SK-N-SH (cell line): ENCODE measurements at regions not wholly inside any gene's neighbourhood (a gene's known extent, or its start where the extent isn't known, plus 50 kb on each side); places are given as distances from the start of the nearest gene placed in this dataset.
A peak's percentile ranks its signal among the peaks of the same experiment; 100 is the strongest.

Source experiments
- CTCF ChIA-PET: fragments of 300-600, 350-600 bp; formaldehyde crosslinking; extraction: SDS; loops from one replicate; lab custom pipeline; 2021; lab: Yijun Ruan, JAX
- POLR2A ChIA-PET: fragments of 350-600 bp; sonication (Branson Sonifier 250); formaldehyde crosslinking; extraction: SDS; loops from one replicate; lab custom pipeline; 2020; ENCODE audit warnings: antibody characterized with exemption, inconsistent platforms; lab: Yijun Ruan, JAX
- DNase-seq: peaks from one replicate; pipeline ENCODE4 v3.0.0; 2012
- H2AFZ ChIP-seq: fragments of 200-600 bp; sonication (generic); 2 replicates; pipeline ENCODE4 v1.8.1; 2016; ENCODE audit warnings: antibody characterized with exemption, mild to moderate bottlenecking, low read depth
- H3F3A ChIP-seq: fragments of 200-600 bp; sonication (generic); replicated peaks from 2 replicates; pipeline ENCODE3; 2016; ENCODE audit warnings: antibody characterized with exemption, mild to moderate bottlenecking; ENCODE audit not compliant: insufficient read depth
- H3K27ac ChIP-seq, 2 experiments: fragments of 200-500 bp in 1 of 2; fragments of 200-600 bp in 1 of 2; sonication (Bioruptor generic) in 1 of 2; sonication (generic), shearing (Covaris generic) in 1 of 2; 2 replicates each; pipeline versions ENCODE4 v1.5.1 to v1.6.1; 2014 to 2016; ENCODE audit warnings: low read depth in 2 of 2, inconsistent platforms in 1 of 2, low read length in 1 of 2, mild to moderate bottlenecking in 1 of 2, mixed read lengths in 1 of 2
- H3K27me3 ChIP-seq: fragments of 200-600 bp; sonication (generic), shearing (Covaris generic); 2 replicates; pipeline ENCODE4 v1.6.1; 2016; ENCODE audit warnings: mixed run types; ENCODE audit not compliant: insufficient read depth
- H3K36me3 ChIP-seq, 2 experiments: fragments of 200-500 bp in 1 of 2; fragments of 200-600 bp in 1 of 2; sonication (Bioruptor generic) in 1 of 2; sonication (generic) in 1 of 2; replicated peaks in 1 of 2; 2 replicates each; pipeline versions ENCODE3 to v1.5.1; 2014 to 2016; ENCODE audit warnings: low read length in 1 of 2, mild to moderate bottlenecking in 1 of 2; ENCODE audit not compliant: insufficient read depth in 2 of 2, control insufficient read depth in 1 of 2
- H3K4me1 ChIP-seq, 2 experiments: fragments of 200-500 bp in 1 of 2; fragments of 200-600 bp in 1 of 2; sonication (Bioruptor generic) in 1 of 2; sonication (generic), shearing (Covaris generic) in 1 of 2; 2 replicates each; pipeline versions ENCODE4 v1.5.1 to v1.6.1; 2014 to 2016; ENCODE audit warnings: low read depth in 1 of 2, low read length in 1 of 2, mixed run types in 1 of 2; ENCODE audit not compliant: insufficient read depth in 2 of 2, control insufficient read depth in 1 of 2
- H3K4me2 ChIP-seq: fragments of 200-600 bp; sonication (generic), shearing (Covaris generic); 2 replicates; pipeline ENCODE4 v1.6.1; 2017; ENCODE audit warnings: mixed run types
- H3K4me3 ChIP-seq, 2 experiments: fragments of 200-500 bp in 1 of 2; fragments of 200-600 bp in 1 of 2; sonication (Bioruptor generic) in 1 of 2; sonication (generic), shearing (Covaris generic) in 1 of 2; 2 replicates each; pipeline versions ENCODE4 v1.5.1 to v1.8.1; 2014 to 2016; ENCODE audit warnings: low read depth in 2 of 2, inconsistent platforms in 1 of 2, low read length in 1 of 2, mild to moderate bottlenecking in 1 of 2, mixed read lengths in 1 of 2, moderate library complexity in 1 of 2
- H3K79me2 ChIP-seq: fragments of 200-600 bp; sonication (generic); 2 replicates; pipeline ENCODE4 v1.8.1; 2017; ENCODE audit warnings: mild to moderate bottlenecking; ENCODE audit not compliant: insufficient read depth
- H3K9ac ChIP-seq: fragments of 200-600 bp; sonication (generic); 2 replicates; pipeline ENCODE4 v1.6.1; 2017; ENCODE audit warnings: mixed run types
- H3K9me2 ChIP-seq: fragments of 200-600 bp; sonication (generic); 2 replicates; pipeline ENCODE4 v1.6.1; 2017; ENCODE audit warnings: mixed run types
- H3K9me3 ChIP-seq: fragments of 200-600 bp; sonication (generic); 2 replicates; pipeline ENCODE4 v1.6.1; 2017; ENCODE audit warnings: mixed run types, mild to moderate bottlenecking, moderate library complexity
- H4K20me1 ChIP-seq: fragments of 200-600 bp; sonication (generic); 2 replicates; pipeline ENCODE4 v1.6.1; 2017; ENCODE audit warnings: mild to moderate bottlenecking, mixed run types; ENCODE audit not compliant: insufficient read depth
- EP300 ChIP-seq, 2 experiments: IDR thresholded peaks; 2 replicates each; pipeline versions ENCODE4 v1.4.0 to v1.6.1; 2012; ENCODE audit warnings: borderline replicate concordance in 1 of 2, low read depth in 1 of 2, low read length in 1 of 2
- EZH2phosphoT487 ChIP-seq: fragments of 200-600 bp; sonication (generic); IDR thresholded peaks from 2 replicates; pipeline ENCODE4 v1.6.1; 2017; ENCODE audit warnings: low read depth, mixed run types, mild to moderate bottlenecking, antibody characterized with exemption, moderate library complexity, borderline replicate concordance
- FOXJ3 ChIP-seq: sonication (generic); formaldehyde crosslinking; IDR thresholded peaks from 2 replicates; pipeline ENCODE4 v1.5.1; 2020; ENCODE audit warnings: mild to moderate bottlenecking, missing genetic modification reagents
- FOXM1 ChIP-seq: IDR thresholded peaks from 2 replicates; pipeline ENCODE4 v1.4.0; 2012; ENCODE audit warnings: low read depth, mild to moderate bottlenecking
- GATA2 ChIP-seq: sonication (generic); formaldehyde crosslinking; IDR thresholded peaks from 2 replicates; pipeline ENCODE4 v1.5.0; 2020; ENCODE audit warnings: mild to moderate bottlenecking, missing genetic modification reagents
- JUND ChIP-seq: IDR thresholded peaks from 2 replicates; pipeline ENCODE4 v1.4.0; 2012
- NFIC ChIP-seq: IDR thresholded peaks from 2 replicates; pipeline ENCODE4 v1.4.0; 2012; ENCODE audit warnings: borderline replicate concordance
- NRF1 ChIP-seq: IDR thresholded peaks from 2 replicates; pipeline ENCODE4 v1.6.1; 2012; ENCODE audit warnings: low read depth, mild to moderate bottlenecking, low read length
- RXRA ChIP-seq: IDR thresholded peaks from 2 replicates; pipeline ENCODE4 v1.4.0; 2012; ENCODE audit warnings: low read depth, mild to moderate bottlenecking, borderline replicate concordance
- TAF1 ChIP-seq: IDR thresholded peaks from 2 replicates; pipeline ENCODE4 v1.6.1; 2012; ENCODE audit warnings: low read depth, mild to moderate bottlenecking, low read length, moderate library complexity, borderline replicate concordance
- TCF12 ChIP-seq: IDR thresholded peaks from 2 replicates; pipeline ENCODE4 v1.4.0; 2012
- WGBS: methylation state at CpG from one replicate; pipeline ENCODE4 v1.1.6; 2017; ENCODE audit warnings: low lambda C conversion rate; 5-methylcytosine and 5-hydroxymethylcytosine counted together
- TF ChIP-seq, protein P1 (sequence below): fragments of 200-600 bp; sonication (generic); IDR thresholded peaks from 2 replicates; pipeline ENCODE4 v1.6.1; 2017; ENCODE audit warnings: antibody characterized with exemption, mild to moderate bottlenecking, moderate library complexity
- TF ChIP-seq, protein P2 (sequence below): IDR thresholded peaks from 2 replicates; pipeline ENCODE4; 2012

DNA sequence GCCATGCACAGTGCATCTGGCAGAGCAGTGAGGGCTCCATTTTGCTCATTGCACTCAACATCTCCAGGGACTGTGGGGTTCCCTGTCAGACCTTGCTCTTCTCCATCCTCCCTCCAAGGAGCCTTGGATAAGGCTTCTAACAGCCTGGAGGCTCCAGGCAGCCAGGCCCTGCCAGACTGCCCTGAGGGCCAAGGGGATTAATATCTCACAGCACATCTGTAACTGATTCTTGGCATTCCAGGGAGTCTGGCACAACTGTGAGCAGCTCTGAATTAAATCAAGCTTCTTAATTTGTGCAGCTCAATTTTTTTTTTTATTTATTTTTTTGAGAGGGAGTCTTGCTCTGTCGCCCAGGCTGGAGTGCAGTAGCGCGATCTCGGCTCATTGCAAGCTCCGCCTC lies 224.5 kb upstream of the PGRMC2 start:
- CTCF ChIA-PET: no interaction called here
- DNase-seq: no peak
- H2AFZ ChIP-seq: no peak overlapping the region

DNA sequence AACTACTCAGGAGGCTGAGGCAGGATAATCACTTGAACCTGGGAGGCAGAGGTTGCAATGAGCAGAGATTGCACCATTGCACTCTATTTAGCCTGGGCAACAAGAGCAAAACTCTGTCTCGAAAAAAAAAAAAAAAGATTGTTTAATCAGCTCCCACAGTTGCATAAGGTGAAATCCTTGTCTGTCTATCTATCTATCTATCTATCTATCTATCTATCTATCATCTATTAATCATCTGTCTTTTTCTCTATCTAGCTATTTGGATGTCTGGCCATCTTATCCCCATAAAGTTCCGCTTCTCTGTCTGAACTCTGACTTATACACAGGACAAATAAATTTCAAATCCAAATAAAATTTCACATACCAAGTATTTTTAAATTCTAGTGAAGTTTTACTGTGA lies 223.2 kb upstream of the PGRMC2 start:
- CTCF ChIA-PET: no interaction called here
- no peaks in the 10 kb centered on the region for H3K79me2 ChIP-seq
- H3K9me2 ChIP-seq: no peaks in the 10 kb centered on the region
- TF ChIP-seq, protein P1, sequence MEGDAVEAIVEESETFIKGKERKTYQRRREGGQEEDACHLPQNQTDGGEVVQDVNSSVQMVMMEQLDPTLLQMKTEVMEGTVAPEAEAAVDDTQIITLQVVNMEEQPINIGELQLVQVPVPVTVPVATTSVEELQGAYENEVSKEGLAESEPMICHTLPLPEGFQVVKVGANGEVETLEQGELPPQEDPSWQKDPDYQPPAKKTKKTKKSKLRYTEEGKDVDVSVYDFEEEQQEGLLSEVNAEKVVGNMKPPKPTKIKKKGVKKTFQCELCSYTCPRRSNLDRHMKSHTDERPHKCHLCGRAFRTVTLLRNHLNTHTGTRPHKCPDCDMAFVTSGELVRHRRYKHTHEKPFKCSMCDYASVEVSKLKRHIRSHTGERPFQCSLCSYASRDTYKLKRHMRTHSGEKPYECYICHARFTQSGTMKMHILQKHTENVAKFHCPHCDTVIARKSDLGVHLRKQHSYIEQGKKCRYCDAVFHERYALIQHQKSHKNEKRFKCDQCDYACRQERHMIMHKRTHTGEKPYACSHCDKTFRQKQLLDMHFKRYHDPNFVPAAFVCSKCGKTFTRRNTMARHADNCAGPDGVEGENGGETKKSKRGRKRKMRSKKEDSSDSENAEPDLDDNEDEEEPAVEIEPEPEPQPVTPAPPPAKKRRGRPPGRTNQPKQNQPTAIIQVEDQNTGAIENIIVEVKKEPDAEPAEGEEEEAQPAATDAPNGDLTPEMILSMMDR: no peak
- no peak for TF ChIP-seq FOXJ3 (CRISPR knock-in tag)
- H4K20me1 ChIP-seq: no peaks in the 10 kb centered on the region
- DNase-seq: no peak
- H3K27me3 ChIP-seq: no peaks in the 10 kb centered on the region
- H3K36me3 ChIP-seq: no peaks in the 10 kb centered on the region
- H3K27ac ChIP-seq: no peak overlapping the region
- H3F3A ChIP-seq: peaks cover 3% of the 10 kb centered on the region
- H3K9me3 ChIP-seq: peaks cover 5% of the 10 kb centered on the region; the same call in 1 of the 2 replicates
- 65% methylated on average over 2 of the region's 2 CpGs for WGBS
- no peak overlapping the region for H2AFZ ChIP-seq
- POLR2A ChIA-PET: no interaction called here
- H3K4me3 ChIP-seq: no peak overlapping the region
- no peak overlapping the region for H3K4me2 ChIP-seq
- no peak overlapping the region for H3K9ac ChIP-seq
- H3K4me1 ChIP-seq: peaks cover 0 to 4% of the 10 kb centered on the region in 2 experiments; a peak in 1 of 4 replicates

More for the DNA sequence above, 224.5 kb upstream of the PGRMC2 start:
- Histone ChIP-seq H3K79me2 (no peaks in the 10 kb centered on the region), H3K9me3 (peaks cover 5% of the 10 kb centered on the region; the same call in 1 of the 2 replicates), H3K36me3 (no peaks in the 10 kb centered on the region), H3K27me3 (no peaks in the 10 kb centered on the region), H3K9ac (no peak overlapping the region), H4K20me1 (no peaks in the 10 kb centered on the region), H3F3A (peaks cover 2% of the 10 kb centered on the region), H3K4me2 (no peak overlapping the region), H3K4me3 (no peak overlapping the region), H3K27ac (peak overlapping the region in 1 of 2 experiments; percentile 47; a peak in 1 of 4 replicates), H3K9me2 (no peaks in the 10 kb centered on the region), H3K4me1 (peaks cover 10 to 12% of the 10 kb centered on the region in 2 experiments; a peak in 3 of 4 replicates)
- WGBS: 96% methylated on average over 5 of the region's 5 CpGs
- POLR2A ChIA-PET: interaction anchor here (0.5 kb wide), 1 partner anchor 637 kb away, joined by 5 read pairs; no protein-coding TSS in a partner anchor
- TF ChIP-seq RXRA: no peak
- TF ChIP-seq GATA2 (CRISPR knock-in tag): no peak
- peak; percentile 47; the same call in 1 of the 2 replicates for TF ChIP-seq TCF12
- TF ChIP-seq TAF1: no peak

DNA sequence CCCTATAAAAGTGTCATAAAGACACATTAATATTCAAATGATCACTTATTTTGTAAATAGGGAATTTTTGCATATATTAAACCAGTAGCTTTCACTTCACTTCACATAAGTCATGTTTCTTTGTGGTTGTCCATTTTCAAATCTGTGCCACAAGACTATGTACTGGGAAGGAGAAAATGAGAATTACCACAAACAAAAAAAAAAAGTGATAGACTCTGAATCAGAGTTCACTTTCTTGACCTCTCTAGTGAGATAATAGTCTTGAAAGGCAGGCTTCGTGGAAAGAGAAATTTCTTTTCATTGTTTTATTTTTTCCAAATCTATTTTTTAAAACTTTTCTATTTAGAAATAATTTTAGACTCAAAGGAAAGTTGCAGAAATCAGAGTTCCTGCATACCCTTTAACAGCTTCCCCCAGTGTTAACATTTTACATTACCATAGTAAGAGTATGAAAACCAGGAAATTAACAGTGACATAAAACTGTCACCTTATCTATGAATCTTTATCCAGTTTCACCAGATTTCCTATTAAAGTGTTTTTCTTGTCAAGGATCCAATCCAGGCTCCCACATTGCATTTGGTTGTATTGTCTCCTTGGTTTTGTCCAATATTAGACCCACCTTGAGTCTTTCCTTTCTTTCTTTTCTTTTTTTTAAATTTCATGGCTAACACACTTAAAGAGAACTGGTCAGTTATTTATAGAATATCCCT lies 215.4 kb upstream of the PGRMC2 start:
- peak; percentile 70 for TF ChIP-seq NFIC
- no peak for TF ChIP-seq NRF1
- TF ChIP-seq JUND: 0 out of 2 replicates have a peak, but pooled peaks have one; percentile 48
- TF ChIP-seq FOXM1: no peak
- peak; percentile 67 for TF ChIP-seq TCF12
- TF ChIP-seq, protein P2, sequence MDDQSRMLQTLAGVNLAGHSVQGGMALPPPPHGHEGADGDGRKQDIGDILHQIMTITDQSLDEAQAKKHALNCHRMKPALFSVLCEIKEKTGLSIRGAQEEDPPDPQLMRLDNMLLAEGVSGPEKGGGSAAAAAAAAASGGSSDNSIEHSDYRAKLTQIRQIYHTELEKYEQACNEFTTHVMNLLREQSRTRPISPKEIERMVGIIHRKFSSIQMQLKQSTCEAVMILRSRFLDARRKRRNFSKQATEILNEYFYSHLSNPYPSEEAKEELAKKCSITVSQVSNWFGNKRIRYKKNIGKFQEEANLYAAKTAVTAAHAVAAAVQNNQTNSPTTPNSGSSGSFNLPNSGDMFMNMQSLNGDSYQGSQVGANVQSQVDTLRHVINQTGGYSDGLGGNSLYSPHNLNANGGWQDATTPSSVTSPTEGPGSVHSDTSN: peak; percentile 70
- TF ChIP-seq EP300 (IDR thresholded peaks at IDR 0.05; ENCODE audit: borderline replicate concordance in 1 of 2, low read depth in 1 of 2, low read length in 1 of 2): peak in 1 of 2 experiments; percentile 74; a peak in 1 of 4 replicates
- TF ChIP-seq EZH2phosphoT487: no peak
- Histone ChIP-seq H3K4me2 (peak overlapping the region; percentile 23; the same call in 1 of the 2 replicates), H3F3A (peaks cover 14% of the 10 kb centered on the region), H3K4me1 (no peaks in the 10 kb centered on the region; a peak in 1 of 4 replicates), H3K4me3 (no peak overlapping the region), H3K9me2 (no peaks in the 10 kb centered on the region), H3K27ac (peak overlapping the region; percentile 32 to 74; a peak in 3 of 4 replicates), H3K9ac (no peak overlapping the region), H3K9me3 (no peaks in the 10 kb centered on the region), H3K36me3 (no peaks in the 10 kb centered on the region), H4K20me1 (no peaks in the 10 kb centered on the region), H3K27me3 (no peaks in the 10 kb centered on the region), H2AFZ (no peak overlapping the region), H3K79me2 (no peaks in the 10 kb centered on the region)
- DNase-seq: no peak
- ChIA-PET POLR2A (no interaction called here), CTCF (interaction anchor here (0.6 to 0.9 kb wide), 2 partner anchors 50 to 180 kb away, joined by 3 to 4 read pairs; no protein-coding TSS in a partner anchor)
- WGBS: 28% methylated on average over 1 of the region's 1 CpG
